Stomach (tissue), 8 donors: ENCODE measurements at regions not wholly inside any gene's neighbourhood (a gene's known extent, or its start where the extent isn't known, plus 50 kb on each side); places are given as distances from the start of the nearest gene placed in this dataset.

Experiments
- DNase-seq, 2 donors: peaks; one replicate each; pipeline versions ENCODE4 v3.0.0 to v3.0.0-alpha.2; 2013 to 2019
- H3K27ac ChIP-seq, 5 donors: fragments of 200-600 bp in 4 of 5; sonication (generic) in 4 of 5; one replicate each; pipeline ENCODE4 v1.5.1; 2013 to 2019; ENCODE audit warnings: mild to moderate bottlenecking in 1 of 5, moderate library complexity in 1 of 5
- H3K27me3 ChIP-seq, 3 donors: fragments of 200-600 bp; sonication (generic); one replicate each; pipeline ENCODE4 v1.5.1; 2017 to 2019; ENCODE audit warnings: mixed run types in 1 of 3
- H3K36me3 ChIP-seq, 4 donors: fragments of 200-600 bp; sonication (generic); 1 replicate in 3 of 4; 2 replicates in 1 of 4; pipeline ENCODE4 v1.5.1; 2016 to 2019
- H3K4me1 ChIP-seq, 4 donors: fragments of 200-600 bp; sonication (generic); one replicate each; pipeline ENCODE4 v1.5.1; 2016 to 2019
- H3K4me3 ChIP-seq, 4 donors: fragments of 200-600 bp; sonication (generic) in 3 of 4; one replicate each; pipeline ENCODE4 v1.5.1; 2016 to 2019; ENCODE audit warnings: mild to moderate bottlenecking in 1 of 4
- H3K9me3 ChIP-seq, 4 donors: fragments of 200-600 bp; sonication (generic); one replicate each; pipeline ENCODE4 v1.5.1; 2016 to 2019
- CTCF ChIP-seq, 7 experiments: fragments of 450-650 bp in 4 of 7; fragments of 200-600 bp in 3 of 7; sonication (generic) in 3 of 7; IDR thresholded peaks; one replicate each; pipeline ENCODE4 v1.5.1; 2016 to 2019; ENCODE audit warnings: antibody characterized with exemption in 7 of 7, control low read depth in 2 of 7, mild to moderate bottlenecking in 1 of 7
- EP300 ChIP-seq: sonication (generic); formaldehyde crosslinking; IDR thresholded peaks from one replicate; pipeline ENCODE4 v1.6.1; 2017; ENCODE audit warnings: antibody characterized with exemption
- POLR2A ChIP-seq, 4 donors: fragments of 450-650 bp; IDR thresholded peaks; one replicate each; pipeline ENCODE4 v1.6.1; 2016; ENCODE audit warnings: antibody characterized with exemption in 4 of 4, control low read depth in 2 of 4, mild to moderate bottlenecking in 1 of 4, moderate library complexity in 1 of 4
- POLR2AphosphoS5 ChIP-seq, 3 donors: sonication (generic); formaldehyde crosslinking; IDR thresholded peaks; one replicate each; pipeline ENCODE4 v1.6.1; 2016; ENCODE audit warnings: antibody characterized with exemption in 3 of 3
- WGBS, 5 donors: extraction: QIAGEN DNeasy Blood & Tissue Kit in 3 of 5; methylation state at CpG; one replicate each; pipeline versions ENCODE4 v1.1.5 to v1.1.7; 2013 to 2018; 5-methylcytosine and 5-hydroxymethylcytosine counted together
- intact Hi-C: fragments of 100-400 bp; cut with DNase I; formaldehyde crosslinking; loops from one replicate; pipeline ENCODE4 v1.15.1; 2023; ENCODE audit warnings: low total_unique reads
- donor health status: healthy with polysubstance abuse.
- donor health status: Bipolar disorder and iron deficiency.
- donor health status: healthy.

- no peak for DNase-seq
- H3K4me3 ChIP-seq: no peak overlapping the region
- intact Hi-C loops: no loop called here
- no peak for TF ChIP-seq POLR2A (IDR thresholded peaks at IDR 0.05)
- TF ChIP-seq CTCF (IDR thresholded peaks at IDR 0.05): no peak
- TF ChIP-seq EP300: no peak
- no peak for TF ChIP-seq POLR2AphosphoS5 (IDR thresholded peaks at IDR 0.05)
- no peaks in the 10 kb centered on the region for H3K36me3 ChIP-seq
- H3K27me3 ChIP-seq: no peaks in the 10 kb centered on the region
- H3K27ac ChIP-seq: no peak overlapping the region
- no peaks in the 10 kb centered on the region for H3K4me1 ChIP-seq
- H3K9me3 ChIP-seq: peaks cover 0 to 13% (median 6%) of the 10 kb centered on the region in 4 donors
These were observed 201.2 kb upstream of the ITM2A start for GRCh38 chrX:79568309-79568708.

- 54 to 87% (median 79%) methylated on average over 2 of the region's 2 CpGs for WGBS, 5 donors
These were observed 197.2 kb upstream of the ITM2A start for GRCh38 chrX:79564362-79564761.

GRCh38 chrX:79559290-79559689 is 192.2 kb upstream of the ITM2A start:
- Histone ChIP-seq H3K27ac (no peak overlapping the region), H3K36me3 (no peaks in the 10 kb centered on the region), H3K4me3 (no peak overlapping the region), H3K4me1 (no peaks in the 10 kb centered on the region), H3K9me3 (peaks cover 0 to 12% (median under 1%) of the 10 kb centered on the region in 4 donors), H3K27me3 (no peaks in the 10 kb centered on the region)
- WGBS, 5 donors: 19 to 33% (median 26%) methylated on average over 2 of the region's 2 CpGs
- intact Hi-C loops: no loop called here
- no peak for DNase-seq
- TF ChIP-seq POLR2AphosphoS5 (IDR thresholded peaks at IDR 0.05) (no peak), POLR2A (IDR thresholded peaks at IDR 0.05) (no peak), CTCF (IDR thresholded peaks at IDR 0.05) (no peak), EP300 (no peak)

More at GRCh38 chrX:79564362-79564761, 197.2 kb upstream of the ITM2A start:
- intact Hi-C loops: no loop called here
- H3K4me3 ChIP-seq: no peak overlapping the region
- no peak overlapping the region for H3K27ac ChIP-seq
- H3K4me1 ChIP-seq: no peaks in the 10 kb centered on the region
- DNase-seq: no peak
- H3K36me3 ChIP-seq: no peaks in the 10 kb centered on the region
- H3K9me3 ChIP-seq: peaks cover 0 to 13% (median 6%) of the 10 kb centered on the region in 4 donors
- H3K27me3 ChIP-seq: no peaks in the 10 kb centered on the region
- TF ChIP-seq POLR2AphosphoS5 (IDR thresholded peaks at IDR 0.05) (no peak), CTCF (IDR thresholded peaks at IDR 0.05) (no peak), EP300 (no peak), POLR2A (IDR thresholded peaks at IDR 0.05) (no peak)

- no peak overlapping the region for H3K4me3 ChIP-seq
- H3K36me3 ChIP-seq: no peaks in the 10 kb centered on the region
- no peak overlapping the region for H3K27ac ChIP-seq
- intact Hi-C loops: no loop called here
- DNase-seq: no peak
- H3K4me1 ChIP-seq: no peaks in the 10 kb centered on the region
- H3K27me3 ChIP-seq: no peaks in the 10 kb centered on the region
- peaks cover 0 to 10% (median 0%) of the 10 kb centered on the region in 4 donors for H3K9me3 ChIP-seq
- TF ChIP-seq POLR2AphosphoS5 (IDR thresholded peaks at IDR 0.05) (no peak), POLR2A (IDR thresholded peaks at IDR 0.05) (no peak), EP300 (no peak), CTCF (IDR thresholded peaks at IDR 0.05) (no peak)
These were observed 190.1 kb upstream of the ITM2A start for GRCh38 chrX:79557212-79557611.
